Adrenal gland (tissue), 5 donors: ENCODE measurements at regions not wholly inside any gene's neighbourhood (a gene's known extent, or its start where the extent isn't known, plus 50 kb on each side); places are given as distances from the start of the nearest gene placed in this dataset.

ENCODE experiments used
- POLR2A ChIP-seq, 2 donors: fragments of 450-650 bp; IDR thresholded peaks; one replicate each; pipeline ENCODE4 v1.6.1; 2017; ENCODE audit warnings: antibody characterized with exemption in 2 of 2, mild to moderate bottlenecking in 2 of 2, moderate library complexity in 1 of 2
- TF ChIP-seq, protein P1 (sequence below), 6 experiments: fragments of 450-650 bp in 4 of 6; fragments of 200-600 bp in 2 of 6; sonication (generic) in 1 of 6; IDR thresholded peaks; 1 replicate in 5 of 6; 2 replicates in 1 of 6; pipeline versions ENCODE4 v1.5.1 to v1.8.0; 2016 to 2021; ENCODE audit warnings: antibody characterized with exemption in 6 of 6, mild to moderate bottlenecking in 2 of 6, moderate library complexity in 1 of 6
- donor health status: DM: no; HTN: no; CAD: no.

DNA sequence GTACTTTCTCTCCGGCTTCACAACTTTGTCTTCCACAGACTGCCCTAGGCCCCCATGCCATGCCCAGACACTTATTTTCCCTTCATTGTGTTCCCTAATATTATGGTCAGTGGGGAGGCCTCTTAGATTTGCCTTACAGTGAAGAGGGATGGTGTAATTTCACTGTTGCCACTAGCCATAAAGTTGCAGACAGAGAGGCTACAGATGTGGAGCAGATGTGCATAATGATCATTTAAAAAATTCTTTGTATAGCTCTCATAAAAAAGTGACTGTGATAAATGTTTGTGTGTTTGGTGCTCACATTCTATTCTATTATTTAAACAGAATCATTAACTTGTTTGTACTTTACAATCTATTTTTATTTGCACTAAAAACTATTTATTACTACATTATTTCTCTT lies 67.5 kb upstream of the FN1 start:
- TF ChIP-seq, protein P1, sequence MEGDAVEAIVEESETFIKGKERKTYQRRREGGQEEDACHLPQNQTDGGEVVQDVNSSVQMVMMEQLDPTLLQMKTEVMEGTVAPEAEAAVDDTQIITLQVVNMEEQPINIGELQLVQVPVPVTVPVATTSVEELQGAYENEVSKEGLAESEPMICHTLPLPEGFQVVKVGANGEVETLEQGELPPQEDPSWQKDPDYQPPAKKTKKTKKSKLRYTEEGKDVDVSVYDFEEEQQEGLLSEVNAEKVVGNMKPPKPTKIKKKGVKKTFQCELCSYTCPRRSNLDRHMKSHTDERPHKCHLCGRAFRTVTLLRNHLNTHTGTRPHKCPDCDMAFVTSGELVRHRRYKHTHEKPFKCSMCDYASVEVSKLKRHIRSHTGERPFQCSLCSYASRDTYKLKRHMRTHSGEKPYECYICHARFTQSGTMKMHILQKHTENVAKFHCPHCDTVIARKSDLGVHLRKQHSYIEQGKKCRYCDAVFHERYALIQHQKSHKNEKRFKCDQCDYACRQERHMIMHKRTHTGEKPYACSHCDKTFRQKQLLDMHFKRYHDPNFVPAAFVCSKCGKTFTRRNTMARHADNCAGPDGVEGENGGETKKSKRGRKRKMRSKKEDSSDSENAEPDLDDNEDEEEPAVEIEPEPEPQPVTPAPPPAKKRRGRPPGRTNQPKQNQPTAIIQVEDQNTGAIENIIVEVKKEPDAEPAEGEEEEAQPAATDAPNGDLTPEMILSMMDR (IDR thresholded peaks at IDR 0.05) = no peak
- TF ChIP-seq POLR2A (IDR thresholded peaks at IDR 0.05) = no peak
